ENCODE measurements at regions not wholly inside any gene's neighbourhood (a gene's known extent, or its start where the extent isn't known, plus 50 kb on each side); places are given as distances from the start of the nearest gene placed in this dataset.
A peak's percentile ranks its signal among the peaks of the same experiment; 100 is the strongest.

- TF ChIP-seq CREB5 (CRISPR knock-in tag; IDR thresholded peaks at IDR 0.05; ENCODE audit: low read depth): no peak
- no peak for TF ChIP-seq RARB (CRISPR knock-in tag; IDR thresholded peaks at IDR 0.05)
- no peak for TF ChIP-seq ESRRG (CRISPR knock-in tag; IDR thresholded peaks at IDR 0.05)
- TF ChIP-seq ZNF565 (CRISPR knock-in tag; conservative IDR thresholded peaks at IDR 0.05; ENCODE audit: low read depth): no peak
- TF ChIP-seq GLIS3 (CRISPR knock-in tag; IDR thresholded peaks at IDR 0.05): no peak
- TF ChIP-seq ZNF8 (CRISPR knock-in tag; IDR thresholded peaks at IDR 0.05): no peak
- no peak for TF ChIP-seq ARNTL (CRISPR knock-in tag; IDR thresholded peaks at IDR 0.05; ENCODE audit: borderline replicate concordance, low read depth)
- TF ChIP-seq ZC3H10 (CRISPR knock-in tag; IDR thresholded peaks at IDR 0.05): no peak
- no peak for TF ChIP-seq PATZ1 (CRISPR knock-in tag; IDR thresholded peaks at IDR 0.05; ENCODE audit: borderline replicate concordance)
- TF ChIP-seq TCF4 (CRISPR knock-in tag; IDR thresholded peaks at IDR 0.05; ENCODE audit: borderline replicate concordance): no peak
- TF ChIP-seq TOX (CRISPR knock-in tag; IDR thresholded peaks at IDR 0.05; ENCODE audit: borderline replicate concordance): 0 out of 2 replicates have a peak, but pooled peaks have one; percentile 52
- TF ChIP-seq POU6F1 (CRISPR knock-in tag; IDR thresholded peaks at IDR 0.05; ENCODE audit: borderline replicate concordance, low read depth): no peak
- TF ChIP-seq ZFP30 (CRISPR knock-in tag; IDR thresholded peaks at IDR 0.05): no peak
These were observed 664.8 kb upstream of the MMS22L start for GRCh38 chr6:97947841-97948240.

Measured in SK-N-SH treated with all-trans-retinoic acid at 6 μM for 48 hours (cell line).